Astrocyte (in vitro differentiated cells and primary cell): ENCODE measurements at regions not wholly inside any gene's neighbourhood (a gene's known extent, or its start where the extent isn't known, plus 50 kb on each side); places are given as distances from the start of the nearest gene placed in this dataset.

ENCODE experiments used
- DNase-seq: peaks from one replicate; pipeline ENCODE4 v3.0.0-alpha.2; 2010; ENCODE audit warnings: low read depth
- FAIRE-seq: peaks from 2 replicates; lab custom pipeline; 2011; peaks lifted over from hg19 to GRCh38; lab: Jason Lieb, UNC
- H2AFZ ChIP-seq: 2 replicates; pipeline ENCODE4 v1.6.0; 2012; ENCODE audit warnings: low read depth, low read length, inconsistent platforms
- H3K27ac ChIP-seq: 2 replicates; pipeline ENCODE4 v1.5.1; 2011; ENCODE audit warnings: low read depth, low read length, inconsistent platforms
- H3K27me3 ChIP-seq: 2 replicates; pipeline ENCODE4 v1.6.0; 2011; ENCODE audit warnings: low read length, inconsistent platforms; ENCODE audit not compliant: insufficient read depth
- H3K36me3 ChIP-seq: 2 replicates; pipeline ENCODE4 v1.5.1; 2011; ENCODE audit warnings: low read length, inconsistent platforms; ENCODE audit not compliant: insufficient read depth
- H3K4me1 ChIP-seq: 2 replicates; pipeline ENCODE4 v1.5.1; 2011; ENCODE audit warnings: low read length, inconsistent platforms; ENCODE audit not compliant: insufficient read depth
- H3K4me2 ChIP-seq: 2 replicates; pipeline ENCODE4 v1.6.0; 2012; ENCODE audit warnings: low read length, inconsistent platforms
- H3K4me3 ChIP-seq: 2 replicates; pipeline ENCODE4 v1.5.1; 2011; ENCODE audit warnings: low read depth, mild to moderate bottlenecking, low read length, inconsistent platforms; ENCODE audit not compliant: insufficient read depth
- H3K79me2 ChIP-seq: 2 replicates; pipeline ENCODE4 v1.6.0; 2012; ENCODE audit warnings: mild to moderate bottlenecking, low read length, inconsistent platforms; ENCODE audit not compliant: insufficient read depth
- H3K9ac ChIP-seq: 2 replicates; pipeline ENCODE4 v1.6.0; 2012; ENCODE audit warnings: mild to moderate bottlenecking, low read length, inconsistent platforms
- H3K9me3 ChIP-seq: 2 replicates; pipeline ENCODE4 v1.5.1; 2012; ENCODE audit warnings: low read depth, mild to moderate bottlenecking, low read length, inconsistent platforms; ENCODE audit not compliant: insufficient read depth
- H4K20me1 ChIP-seq: 2 replicates; pipeline ENCODE4 v1.6.0; 2012; ENCODE audit warnings: low read length, inconsistent platforms; ENCODE audit not compliant: insufficient read depth
- H3K27ac Mint-ChIP-seq: one replicate; pipeline ENCODE4 v1.8.0; 2021; ENCODE audit warnings: mild to moderate bottlenecking, mixed read lengths; ENCODE audit not compliant: unreplicated experiment
- H3K27me3 Mint-ChIP-seq: one replicate; pipeline ENCODE4 v1.8.0; 2021; ENCODE audit warnings: low read depth, mixed read lengths; ENCODE audit not compliant: unreplicated experiment
- H3K36me3 Mint-ChIP-seq: one replicate; pipeline ENCODE4 v1.8.0; 2021; ENCODE audit warnings: low read depth, mixed read lengths; ENCODE audit not compliant: unreplicated experiment
- H3K4me1 Mint-ChIP-seq: one replicate; pipeline ENCODE4 v1.8.0; 2021; ENCODE audit warnings: low read depth, mixed read lengths; ENCODE audit not compliant: unreplicated experiment
- H3K4me3 Mint-ChIP-seq: one replicate; pipeline ENCODE4 v1.8.0; 2021; ENCODE audit warnings: mild to moderate bottlenecking, moderate library complexity, mixed read lengths; ENCODE audit not compliant: unreplicated experiment
- H3K9me3 Mint-ChIP-seq: one replicate; pipeline ENCODE4 v1.8.0; 2021; ENCODE audit warnings: mild to moderate bottlenecking, mixed read lengths; ENCODE audit not compliant: unreplicated experiment
- CTCF ChIP-seq: IDR thresholded peaks from 2 replicates; pipeline ENCODE4 v1.5.1; 2011; ENCODE audit warnings: low read depth, mild to moderate bottlenecking, inconsistent platforms, low read length, moderate library complexity; ENCODE audit not compliant: insufficient read depth
- EZH2 ChIP-seq: IDR thresholded peaks from 2 replicates; pipeline ENCODE4 v1.6.1; 2012; ENCODE audit warnings: mild to moderate bottlenecking, low read length, inconsistent platforms; ENCODE audit not compliant: insufficient read depth

- Histone ChIP-seq H3K4me3 (no peak overlapping the region), H4K20me1 (no peaks in the 10 kb centered on the region), H3K4me2 (no peak overlapping the region), H3K27me3 (no peaks in the 10 kb centered on the region), H3K36me3 (no peaks in the 10 kb centered on the region), H3K27ac (no peak overlapping the region), H2AFZ (no peak overlapping the region), H3K9ac (no peak overlapping the region), H3K9me3 (no peaks in the 10 kb centered on the region), H3K79me2 (no peaks in the 10 kb centered on the region), H3K4me1 (no peaks in the 10 kb centered on the region)
- peaks cover 2% of the 10 kb centered on the region for H3K9me3 Mint-ChIP-seq
- H3K36me3 Mint-ChIP-seq = no peaks in the 10 kb centered on the region
- no peak overlapping the region for H3K4me3 Mint-ChIP-seq
- FAIRE-seq (no peak), DNase-seq (no peak)
- no peaks in the 10 kb centered on the region for H3K4me1 Mint-ChIP-seq
- no peak overlapping the region for H3K27ac Mint-ChIP-seq
- peaks cover 1% of the 10 kb centered on the region for H3K27me3 Mint-ChIP-seq
- TF ChIP-seq EZH2 (no peak), CTCF (no peak)
Measured at GRCh38 chrX:19281256-19281655, 62.5 kb upstream of the PDHA1 start.

GRCh38 chrX:19283597-19284339, 60.0 kb upstream of the PDHA1 start:
- Histone ChIP-seq H2AFZ (no peak overlapping the region), H3K9me3 (no peaks in the 10 kb centered on the region), H3K4me3 (no peak overlapping the region), H3K4me2 (no peak overlapping the region), H4K20me1 (no peaks in the 10 kb centered on the region), H3K4me1 (no peaks in the 10 kb centered on the region), H3K36me3 (no peaks in the 10 kb centered on the region), H3K27ac (no peak overlapping the region), H3K27me3 (no peaks in the 10 kb centered on the region), H3K79me2 (no peaks in the 10 kb centered on the region), H3K9ac (no peak overlapping the region)
- DNase-seq (no peak), FAIRE-seq (peak; percentile 29)
- no peak overlapping the region for H3K27ac Mint-ChIP-seq
- H3K4me1 Mint-ChIP-seq = no peaks in the 10 kb centered on the region
- H3K27me3 Mint-ChIP-seq = no peaks in the 10 kb centered on the region
- peaks cover 2% of the 10 kb centered on the region for H3K9me3 Mint-ChIP-seq
- H3K36me3 Mint-ChIP-seq = no peaks in the 10 kb centered on the region
- no peak overlapping the region for H3K4me3 Mint-ChIP-seq
- no peak for TF ChIP-seq EZH2
- no peak for TF ChIP-seq CTCF

GRCh38 chrX:19285857-19286256, 57.9 kb upstream of the PDHA1 start:
- H3K4me3 ChIP-seq = no peak overlapping the region
- TF ChIP-seq EZH2 = no peak
- TF ChIP-seq CTCF = no peak
- no peaks in the 10 kb centered on the region for H3K79me2 ChIP-seq
- H3K4me2 ChIP-seq = no peak overlapping the region
- Mint-ChIP-seq H3K9me3 (peaks cover 5% of the 10 kb centered on the region), H3K36me3 (no peaks in the 10 kb centered on the region), H3K4me3 (no peak overlapping the region), H3K27ac (no peak overlapping the region), H3K4me1 (no peaks in the 10 kb centered on the region), H3K27me3 (peaks cover 3% of the 10 kb centered on the region)
- no peaks in the 10 kb centered on the region for H3K4me1 ChIP-seq
- DNase-seq (no peak), FAIRE-seq (peak; percentile 87)
- no peak overlapping the region for H3K9ac ChIP-seq
- H4K20me1 ChIP-seq = no peaks in the 10 kb centered on the region
- H2AFZ ChIP-seq = no peak overlapping the region
- no peak overlapping the region for H3K27ac ChIP-seq
- no peaks in the 10 kb centered on the region for H3K27me3 ChIP-seq
- no peaks in the 10 kb centered on the region for H3K36me3 ChIP-seq
- no peaks in the 10 kb centered on the region for H3K9me3 ChIP-seq
